ENCODE measurements at regions not wholly inside any gene's neighbourhood (a gene's known extent, or its start where the extent isn't known, plus 50 kb on each side); places are given as distances from the start of the nearest gene placed in this dataset.
"Not testable (repeated sequence)": the region's sequence is repeated elsewhere in the genome, so short reads cannot be mapped to it uniquely, and the experiment has no call there.

GRCh38 chr6:8624665-8625064 is 189.3 kb upstream of the SLC35B3 start:
- H3K27ac Mint-ChIP-seq: no peak overlapping the region
- H3K9me3 Mint-ChIP-seq: peaks cover 7% of the 10 kb centered on the region
- DNase-seq: no peak
- H3K4me1 Mint-ChIP-seq (ENCODE audit: low read depth): no peaks in the 10 kb centered on the region
- no peaks in the 10 kb centered on the region for H3K27me3 Mint-ChIP-seq
- H3K36me3 Mint-ChIP-seq (ENCODE audit: low read depth): no peaks in the 10 kb centered on the region
- H3K4me3 Mint-ChIP-seq: no peak overlapping the region

GRCh38 chr6:8623441-8623840 is 188.1 kb upstream of the SLC35B3 start:
- Mint-ChIP-seq H3K27me3 (no peaks in the 10 kb centered on the region), H3K9me3 (peaks cover 4% of the 10 kb centered on the region), H3K4me1 (ENCODE audit: low read depth) (no peaks in the 10 kb centered on the region), H3K4me3 (no peak overlapping the region), H3K27ac (no peak overlapping the region), H3K36me3 (ENCODE audit: low read depth) (no peaks in the 10 kb centered on the region)
- no peak for DNase-seq

GRCh38 chr6:8619853-8620252 is 184.5 kb upstream of the SLC35B3 start:
- Mint-ChIP-seq H3K27me3 (no peaks in the 10 kb centered on the region), H3K4me1 (ENCODE audit: low read depth) (no peaks in the 10 kb centered on the region), H3K9me3 (peaks cover 8% of the 10 kb centered on the region), H3K4me3 (no peak overlapping the region), H3K36me3 (ENCODE audit: low read depth) (no peaks in the 10 kb centered on the region), H3K27ac (no peak overlapping the region)
- no peak for DNase-seq

- not testable (repeated sequence) for H3K4me1 Mint-ChIP-seq (ENCODE audit: low read depth); H3K9me3 Mint-ChIP-seq; H3K36me3 Mint-ChIP-seq (ENCODE audit: low read depth); H3K4me3 Mint-ChIP-seq; H3K27ac Mint-ChIP-seq; DNase-seq; H3K27me3 Mint-ChIP-seq
Observed at GRCh38 chr6:8619408-8619807, 184.1 kb upstream of the SLC35B3 start.

- no peak overlapping the region for H3K4me3 Mint-ChIP-seq
- H3K36me3 Mint-ChIP-seq (ENCODE audit: low read depth): no peaks in the 10 kb centered on the region
- H3K4me1 Mint-ChIP-seq (ENCODE audit: low read depth): no peaks in the 10 kb centered on the region
- H3K27ac Mint-ChIP-seq: no peak overlapping the region
- no peaks in the 10 kb centered on the region for H3K27me3 Mint-ChIP-seq
- peaks cover 18% of the 10 kb centered on the region for H3K9me3 Mint-ChIP-seq
- no peak for DNase-seq
Observed at GRCh38 chr6:8608737-8609136, 173.4 kb upstream of the SLC35B3 start.

GRCh38 chr6:8589941-8590729 is 154.8 kb upstream of the SLC35B3 start:
- no peak overlapping the region for H3K4me3 Mint-ChIP-seq
- H3K9me3 Mint-ChIP-seq: peaks cover 24% of the 10 kb centered on the region
- H3K4me1 Mint-ChIP-seq (ENCODE audit: low read depth): no peaks in the 10 kb centered on the region
- no peaks in the 10 kb centered on the region for H3K36me3 Mint-ChIP-seq (ENCODE audit: low read depth)
- no peak for DNase-seq
- H3K27ac Mint-ChIP-seq: no peak overlapping the region
- H3K27me3 Mint-ChIP-seq: no peaks in the 10 kb centered on the region

- peaks cover 25% of the 10 kb centered on the region for H3K9me3 Mint-ChIP-seq
- no peak for DNase-seq
- no peaks in the 10 kb centered on the region for H3K4me1 Mint-ChIP-seq (ENCODE audit: low read depth)
- no peak overlapping the region for H3K27ac Mint-ChIP-seq
- H3K27me3 Mint-ChIP-seq: no peaks in the 10 kb centered on the region
- no peak overlapping the region for H3K4me3 Mint-ChIP-seq
- H3K36me3 Mint-ChIP-seq (ENCODE audit: low read depth): no peaks in the 10 kb centered on the region
Observed at GRCh38 chr6:8588176-8588575, 152.8 kb upstream of the SLC35B3 start.

- Mint-ChIP-seq H3K27me3 (no peaks in the 10 kb centered on the region), H3K4me3 (no peak overlapping the region), H3K36me3 (ENCODE audit: low read depth) (no peaks in the 10 kb centered on the region), H3K9me3 (peaks cover 16% of the 10 kb centered on the region), H3K4me1 (ENCODE audit: low read depth) (no peaks in the 10 kb centered on the region), H3K27ac (no peak overlapping the region)
- no peak for DNase-seq
Observed at GRCh38 chr6:8583291-8583690, 147.9 kb upstream of the SLC35B3 start.

- no peaks in the 10 kb centered on the region for H3K27me3 Mint-ChIP-seq
- DNase-seq: no peak
- no peak overlapping the region for H3K4me3 Mint-ChIP-seq
- peaks cover 4% of the 10 kb centered on the region for H3K9me3 Mint-ChIP-seq
- H3K27ac Mint-ChIP-seq: no peak overlapping the region
- no peaks in the 10 kb centered on the region for H3K4me1 Mint-ChIP-seq (ENCODE audit: low read depth)
- H3K36me3 Mint-ChIP-seq (ENCODE audit: low read depth): no peaks in the 10 kb centered on the region
Observed at GRCh38 chr6:8579372-8579771, 144.0 kb upstream of the SLC35B3 start.

- Mint-ChIP-seq H3K9me3 (peaks cover 4% of the 10 kb centered on the region), H3K27me3 (no peaks in the 10 kb centered on the region), H3K36me3 (ENCODE audit: low read depth) (no peaks in the 10 kb centered on the region), H3K4me3 (no peak overlapping the region), H3K4me1 (ENCODE audit: low read depth) (no peaks in the 10 kb centered on the region), H3K27ac (no peak overlapping the region)
- DNase-seq: no peak
Observed at GRCh38 chr6:8578006-8578405, 142.7 kb upstream of the SLC35B3 start.

GRCh38 chr6:8574749-8575468 is 139.6 kb upstream of the SLC35B3 start:
- Mint-ChIP-seq H3K27ac (no peak overlapping the region), H3K4me3 (no peak overlapping the region)
- no peak for DNase-seq

GRCh38 chr6:8574311-8574710 is 139.0 kb upstream of the SLC35B3 start:
- Mint-ChIP-seq H3K9me3 (peaks cover 2% of the 10 kb centered on the region), H3K27me3 (no peaks in the 10 kb centered on the region), H3K36me3 (ENCODE audit: low read depth) (no peaks in the 10 kb centered on the region), H3K4me3 (no peak overlapping the region), H3K4me1 (ENCODE audit: low read depth) (no peaks in the 10 kb centered on the region), H3K27ac (no peak overlapping the region)
- DNase-seq: no peak

More at GRCh38 chr6:8574749-8575468, 139.6 kb upstream of the SLC35B3 start:
- no peaks in the 10 kb centered on the region for H3K36me3 Mint-ChIP-seq (ENCODE audit: low read depth)
- no peaks in the 10 kb centered on the region for H3K27me3 Mint-ChIP-seq
- H3K9me3 Mint-ChIP-seq: peaks cover 2% of the 10 kb centered on the region
- no peaks in the 10 kb centered on the region for H3K4me1 Mint-ChIP-seq (ENCODE audit: low read depth)

- Mint-ChIP-seq H3K4me3 (no peak overlapping the region), H3K27ac (no peak overlapping the region), H3K4me1 (ENCODE audit: low read depth) (no peaks in the 10 kb centered on the region), H3K27me3 (no peaks in the 10 kb centered on the region), H3K36me3 (ENCODE audit: low read depth) (no peaks in the 10 kb centered on the region), H3K9me3 (peaks cover 3% of the 10 kb centered on the region)
- DNase-seq: no peak
Observed at GRCh38 chr6:8570256-8570920, 135.0 kb upstream of the SLC35B3 start.

- Mint-ChIP-seq H3K4me3 (no peak overlapping the region), H3K4me1 (ENCODE audit: low read depth) (no peaks in the 10 kb centered on the region), H3K36me3 (ENCODE audit: low read depth) (no peaks in the 10 kb centered on the region), H3K9me3 (no peaks in the 10 kb centered on the region), H3K27ac (no peak overlapping the region), H3K27me3 (no peaks in the 10 kb centered on the region)
- DNase-seq: no peak
Observed at GRCh38 chr6:8562125-8562524, 126.8 kb upstream of the SLC35B3 start.

GRCh38 chr6:8558953-8559352 is 123.6 kb upstream of the SLC35B3 start:
- no peaks in the 10 kb centered on the region for H3K9me3 Mint-ChIP-seq
- no peak overlapping the region for H3K27ac Mint-ChIP-seq
- no peak for DNase-seq
- H3K27me3 Mint-ChIP-seq: no peaks in the 10 kb centered on the region
- H3K4me3 Mint-ChIP-seq: no peak overlapping the region
- no peaks in the 10 kb centered on the region for H3K36me3 Mint-ChIP-seq (ENCODE audit: low read depth)
- no peaks in the 10 kb centered on the region for H3K4me1 Mint-ChIP-seq (ENCODE audit: low read depth)

All from activated T-cell treated with anti-CD3 and anti-CD28 coated beads, Interleukin-2, amount 50 U/mL, for 24 hours (primary cell).